ENCODE measurements at regions not wholly inside any gene's neighbourhood (a gene's known extent, or its start where the extent isn't known, plus 50 kb on each side); places are given as distances from the start of the nearest gene placed in this dataset.

DNA sequence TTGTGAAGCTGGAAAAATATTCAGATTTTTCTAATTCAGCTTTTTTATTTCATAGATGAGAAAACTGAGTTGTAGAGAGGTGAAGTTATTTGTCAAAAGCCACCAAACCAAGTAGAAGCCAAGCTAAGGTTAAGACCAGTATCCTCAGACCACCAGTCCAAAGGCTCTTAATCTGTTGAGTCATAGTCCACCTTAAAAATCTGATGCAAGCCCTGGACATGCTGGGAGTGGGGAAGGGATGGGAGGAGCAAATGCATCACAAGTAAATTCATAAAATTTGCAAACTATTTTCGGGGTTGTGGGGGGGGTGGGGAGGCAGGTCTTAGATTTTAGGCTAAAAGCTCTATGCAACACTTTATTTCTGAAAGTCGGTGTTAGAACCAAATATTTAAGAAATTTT is 307.7 kb upstream of the SEMA6D start:
- H3K4me3 ChIP-seq, result no peak overlapping the region
- no peaks in the 10 kb centered on the region for H3K79me2 ChIP-seq (ENCODE audit: control insufficient read depth, insufficient read depth, low read length)
- no peaks in the 10 kb centered on the region for H3K4me1 ChIP-seq (ENCODE audit: control insufficient read depth, insufficient read depth, low read length)
- no peak overlapping the region for H3K27ac ChIP-seq (ENCODE audit: control insufficient read depth, insufficient read depth)
- TF ChIP-seq BMI1 (IDR thresholded peaks at IDR 0.05; ENCODE audit: borderline replicate concordance) (no peak), SRF (IDR thresholded peaks at IDR 0.05; ENCODE audit: low read depth in 2 of 2, low read length in 2 of 2) (no peak), NRF1 (conservative IDR thresholded peaks at IDR 0.05; ENCODE audit: low read depth, low read length) (no peak), JUND (IDR thresholded peaks at IDR 0.05; ENCODE audit: low read depth, low read length) (no peak), SPI1 (IDR thresholded peaks at IDR 0.05; ENCODE audit: borderline replicate concordance, insufficient read depth, low read depth, low read length) (no peak), SMARCA5 (IDR thresholded peaks at IDR 0.05) (no peak), POU2F2 (IDR thresholded peaks at IDR 0.05; ENCODE audit: borderline replicate concordance, low read depth, low read length) (no peak), ZNF384 (IDR thresholded peaks at IDR 0.05; ENCODE audit: borderline replicate concordance, low read depth, low read length) (no peak), TCF7 (IDR thresholded peaks at IDR 0.05; ENCODE audit: borderline replicate concordance) (no peak), NFYB (IDR thresholded peaks at IDR 0.05; ENCODE audit: insufficient read depth, low read depth, low read length) (no peak), GATAD2B (conservative IDR thresholded peaks at IDR 0.05; ENCODE audit: low read depth) (no peak), TCF3 (IDR thresholded peaks at IDR 0.05; ENCODE audit: borderline replicate concordance, insufficient read depth, low read depth, low read length) (no peak)
- TF ChIP-seq, protein P1, sequence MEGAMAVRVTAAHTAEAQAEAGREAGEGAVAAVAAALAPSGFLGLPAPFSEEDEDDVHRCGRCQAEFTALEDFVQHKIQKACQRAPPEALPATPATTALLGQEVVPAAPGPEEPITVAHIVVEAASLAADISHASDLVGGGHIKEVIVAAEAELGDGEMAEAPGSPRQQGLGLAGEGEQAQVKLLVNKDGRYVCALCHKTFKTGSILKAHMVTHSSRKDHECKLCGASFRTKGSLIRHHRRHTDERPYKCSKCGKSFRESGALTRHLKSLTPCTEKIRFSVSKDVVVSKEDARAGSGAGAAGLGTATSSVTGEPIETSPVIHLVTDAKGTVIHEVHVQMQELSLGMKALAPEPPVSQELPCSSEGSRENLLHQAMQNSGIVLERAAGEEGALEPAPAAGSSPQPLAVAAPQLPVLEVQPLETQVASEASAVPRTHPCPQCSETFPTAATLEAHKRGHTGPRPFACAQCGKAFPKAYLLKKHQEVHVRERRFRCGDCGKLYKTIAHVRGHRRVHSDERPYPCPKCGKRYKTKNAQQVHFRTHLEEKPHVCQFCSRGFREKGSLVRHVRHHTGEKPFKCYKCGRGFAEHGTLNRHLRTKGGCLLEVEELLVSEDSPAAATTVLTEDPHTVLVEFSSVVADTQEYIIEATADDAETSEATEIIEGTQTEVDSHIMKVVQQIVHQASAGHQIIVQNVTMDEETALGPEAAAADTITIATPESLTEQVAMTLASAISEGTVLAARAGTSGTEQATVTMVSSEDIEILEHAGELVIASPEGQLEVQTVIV (IDR thresholded peaks at IDR 0.05; ENCODE audit: borderline replicate concordance, partially characterized antibody), result no peak
- TF ChIP-seq, protein P2, sequence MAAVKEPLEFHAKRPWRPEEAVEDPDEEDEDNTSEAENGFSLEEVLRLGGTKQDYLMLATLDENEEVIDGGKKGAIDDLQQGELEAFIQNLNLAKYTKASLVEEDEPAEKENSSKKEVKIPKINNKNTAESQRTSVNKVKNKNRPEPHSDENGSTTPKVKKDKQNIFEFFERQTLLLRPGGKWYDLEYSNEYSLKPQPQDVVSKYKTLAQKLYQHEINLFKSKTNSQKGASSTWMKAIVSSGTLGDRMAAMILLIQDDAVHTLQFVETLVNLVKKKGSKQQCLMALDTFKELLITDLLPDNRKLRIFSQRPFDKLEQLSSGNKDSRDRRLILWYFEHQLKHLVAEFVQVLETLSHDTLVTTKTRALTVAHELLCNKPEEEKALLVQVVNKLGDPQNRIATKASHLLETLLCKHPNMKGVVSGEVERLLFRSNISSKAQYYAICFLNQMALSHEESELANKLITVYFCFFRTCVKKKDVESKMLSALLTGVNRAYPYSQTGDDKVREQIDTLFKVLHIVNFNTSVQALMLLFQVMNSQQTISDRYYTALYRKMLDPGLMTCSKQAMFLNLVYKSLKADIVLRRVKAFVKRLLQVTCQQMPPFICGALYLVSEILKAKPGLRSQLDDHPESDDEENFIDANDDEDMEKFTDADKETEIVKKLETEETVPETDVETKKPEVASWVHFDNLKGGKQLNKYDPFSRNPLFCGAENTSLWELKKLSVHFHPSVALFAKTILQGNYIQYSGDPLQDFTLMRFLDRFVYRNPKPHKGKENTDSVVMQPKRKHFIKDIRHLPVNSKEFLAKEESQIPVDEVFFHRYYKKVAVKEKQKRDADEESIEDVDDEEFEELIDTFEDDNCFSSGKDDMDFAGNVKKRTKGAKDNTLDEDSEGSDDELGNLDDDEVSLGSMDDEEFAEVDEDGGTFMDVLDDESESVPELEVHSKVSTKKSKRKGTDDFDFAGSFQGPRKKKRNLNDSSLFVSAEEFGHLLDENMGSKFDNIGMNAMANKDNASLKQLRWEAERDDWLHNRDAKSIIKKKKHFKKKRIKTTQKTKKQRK (IDR thresholded peaks at IDR 0.05; ENCODE audit: low read depth, low read length), result no peak
- TF ChIP-seq, protein P3, sequence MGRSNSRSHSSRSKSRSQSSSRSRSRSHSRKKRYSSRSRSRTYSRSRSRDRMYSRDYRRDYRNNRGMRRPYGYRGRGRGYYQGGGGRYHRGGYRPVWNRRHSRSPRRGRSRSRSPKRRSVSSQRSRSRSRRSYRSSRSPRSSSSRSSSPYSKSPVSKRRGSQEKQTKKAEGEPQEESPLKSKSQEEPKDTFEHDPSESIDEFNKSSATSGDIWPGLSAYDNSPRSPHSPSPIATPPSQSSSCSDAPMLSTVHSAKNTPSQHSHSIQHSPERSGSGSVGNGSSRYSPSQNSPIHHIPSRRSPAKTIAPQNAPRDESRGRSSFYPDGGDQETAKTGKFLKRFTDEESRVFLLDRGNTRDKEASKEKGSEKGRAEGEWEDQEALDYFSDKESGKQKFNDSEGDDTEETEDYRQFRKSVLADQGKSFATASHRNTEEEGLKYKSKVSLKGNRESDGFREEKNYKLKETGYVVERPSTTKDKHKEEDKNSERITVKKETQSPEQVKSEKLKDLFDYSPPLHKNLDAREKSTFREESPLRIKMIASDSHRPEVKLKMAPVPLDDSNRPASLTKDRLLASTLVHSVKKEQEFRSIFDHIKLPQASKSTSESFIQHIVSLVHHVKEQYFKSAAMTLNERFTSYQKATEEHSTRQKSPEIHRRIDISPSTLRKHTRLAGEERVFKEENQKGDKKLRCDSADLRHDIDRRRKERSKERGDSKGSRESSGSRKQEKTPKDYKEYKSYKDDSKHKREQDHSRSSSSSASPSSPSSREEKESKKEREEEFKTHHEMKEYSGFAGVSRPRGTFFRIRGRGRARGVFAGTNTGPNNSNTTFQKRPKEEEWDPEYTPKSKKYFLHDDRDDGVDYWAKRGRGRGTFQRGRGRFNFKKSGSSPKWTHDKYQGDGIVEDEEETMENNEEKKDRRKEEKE (IDR thresholded peaks at IDR 0.05), result no peak
- H3K36me3 ChIP-seq (ENCODE audit: control insufficient read depth in 2 of 2, insufficient read depth in 2 of 2, low read length in 1 of 2), result no peaks in the 10 kb centered on the region
- SMC1A ChIA-PET (ENCODE audit: uncharacterized antibody, unreplicated experiment), result no interaction called here
- H4K20me1 ChIP-seq (ENCODE audit: control insufficient read depth, insufficient read depth), result no peaks in the 10 kb centered on the region
- POLR2A ChIA-PET, result no interaction called here
- in situ Hi-C loops (cut with MboI) (no loop called here), intact Hi-C loops (cut with micrococcal nuclease; ENCODE audit: unreplicated experiment) (no loop called here)
- CTCF ChIA-PET, result no interaction called here
- H3K9ac ChIP-seq (ENCODE audit: control insufficient read depth, insufficient read depth, low read length), result no peak overlapping the region
- RAD21 ChIA-PET (ENCODE audit: unreplicated experiment), result no interaction called here
- no peak overlapping the region for H2AFZ ChIP-seq (ENCODE audit: control insufficient read depth, low read depth, low read length)
- no peak for ATAC-seq
- no peak overlapping the region for H3K4me2 ChIP-seq (ENCODE audit: control insufficient read depth, insufficient read depth)
- H3K9me3 ChIP-seq (replicated peaks; ENCODE audit: control insufficient read depth, insufficient read depth, low read length), result no peaks in the 10 kb centered on the region
- no TSS peak for BruUV-seq (replicated peaks)
- H3K27me3 ChIP-seq (replicated peaks in 1 of 2; ENCODE audit: control insufficient read depth in 2 of 2, insufficient read depth in 2 of 2, low read length in 1 of 2), result no peaks in the 10 kb centered on the region
- no peak for DNase-seq (ENCODE audit: low read depth, low spot score)
- FAIRE-seq, result no peak
- 9% methylated on average over 2 of the region's 2 CpGs for WGBS (ENCODE audit: insufficient coverage, insufficient replicate concordance, low lambda C conversion rate, missing lambda C conversion rate)

Measured in GM12878 (cell line).